ENCODE measurements at regions not wholly inside any gene's neighbourhood (a gene's known extent, or its start where the extent isn't known, plus 50 kb on each side); places are given as distances from the start of the nearest gene placed in this dataset.

DNA sequence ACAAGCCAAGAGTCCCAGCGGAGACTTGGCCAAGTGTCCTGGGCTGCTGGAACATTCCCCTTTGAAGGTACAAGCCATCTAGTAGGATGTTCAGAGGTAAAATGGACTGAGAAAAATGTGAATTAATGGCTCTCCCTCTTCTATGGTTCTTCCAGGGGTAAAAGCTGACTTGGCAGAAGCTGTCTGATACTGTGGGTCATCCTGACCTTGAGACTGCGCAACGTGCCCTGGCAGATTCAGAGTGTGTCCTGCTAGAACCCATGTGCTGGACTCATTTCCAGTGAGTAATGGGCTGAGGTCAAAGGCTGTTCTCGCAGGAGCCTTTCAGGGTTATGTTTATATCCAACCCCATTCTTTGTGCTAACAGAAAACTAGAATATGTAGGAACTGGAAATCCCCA, 423.0 kb upstream of the CD180 start:
- TF ChIP-seq, protein P1, sequence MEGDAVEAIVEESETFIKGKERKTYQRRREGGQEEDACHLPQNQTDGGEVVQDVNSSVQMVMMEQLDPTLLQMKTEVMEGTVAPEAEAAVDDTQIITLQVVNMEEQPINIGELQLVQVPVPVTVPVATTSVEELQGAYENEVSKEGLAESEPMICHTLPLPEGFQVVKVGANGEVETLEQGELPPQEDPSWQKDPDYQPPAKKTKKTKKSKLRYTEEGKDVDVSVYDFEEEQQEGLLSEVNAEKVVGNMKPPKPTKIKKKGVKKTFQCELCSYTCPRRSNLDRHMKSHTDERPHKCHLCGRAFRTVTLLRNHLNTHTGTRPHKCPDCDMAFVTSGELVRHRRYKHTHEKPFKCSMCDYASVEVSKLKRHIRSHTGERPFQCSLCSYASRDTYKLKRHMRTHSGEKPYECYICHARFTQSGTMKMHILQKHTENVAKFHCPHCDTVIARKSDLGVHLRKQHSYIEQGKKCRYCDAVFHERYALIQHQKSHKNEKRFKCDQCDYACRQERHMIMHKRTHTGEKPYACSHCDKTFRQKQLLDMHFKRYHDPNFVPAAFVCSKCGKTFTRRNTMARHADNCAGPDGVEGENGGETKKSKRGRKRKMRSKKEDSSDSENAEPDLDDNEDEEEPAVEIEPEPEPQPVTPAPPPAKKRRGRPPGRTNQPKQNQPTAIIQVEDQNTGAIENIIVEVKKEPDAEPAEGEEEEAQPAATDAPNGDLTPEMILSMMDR (IDR thresholded peaks at IDR 0.05), result no peak
- peaks cover 42% of the 10 kb centered on the region for H3K27me3 Mint-ChIP-seq (ENCODE audit: unreplicated experiment)
- no peaks in the 10 kb centered on the region for H3K36me3 Mint-ChIP-seq (ENCODE audit: unreplicated experiment)
- DNase-seq (ENCODE audit: extremely low spot score, unreplicated experiment), result no peak
- H3K27ac Mint-ChIP-seq (ENCODE audit: unreplicated experiment), result no peak overlapping the region
- no peaks in the 10 kb centered on the region for H3K9me3 Mint-ChIP-seq (ENCODE audit: unreplicated experiment)
- no peak overlapping the region for H3K4me3 Mint-ChIP-seq (ENCODE audit: unreplicated experiment)
- no peaks in the 10 kb centered on the region for H3K4me1 Mint-ChIP-seq (ENCODE audit: unreplicated experiment)

DNA sequence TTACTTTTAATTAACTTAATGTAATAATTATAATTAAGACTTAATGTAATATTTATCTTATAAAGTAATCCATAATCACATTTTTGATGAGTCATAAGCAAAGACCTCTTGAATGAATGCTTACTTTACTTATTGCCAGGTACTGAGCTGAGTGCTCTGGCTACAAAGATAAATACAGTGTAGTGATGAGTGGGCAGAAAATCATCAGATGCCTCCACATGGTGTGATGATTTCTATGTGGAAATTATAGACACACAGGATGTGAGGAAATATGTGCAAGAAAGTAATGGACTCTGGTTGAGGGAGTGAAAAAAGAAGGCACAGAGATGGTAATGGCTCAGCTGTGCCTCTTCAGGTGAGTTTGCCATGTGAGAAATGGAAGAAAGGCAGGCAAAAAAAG, 422.6 kb upstream of the CD180 start:
- Mint-ChIP-seq H3K27me3 (ENCODE audit: unreplicated experiment) (peaks cover 45% of the 10 kb centered on the region), H3K27ac (ENCODE audit: unreplicated experiment) (no peak overlapping the region), H3K9me3 (ENCODE audit: unreplicated experiment) (no peaks in the 10 kb centered on the region), H3K4me3 (ENCODE audit: unreplicated experiment) (no peak overlapping the region), H3K4me1 (ENCODE audit: unreplicated experiment) (no peaks in the 10 kb centered on the region), H3K36me3 (ENCODE audit: unreplicated experiment) (no peaks in the 10 kb centered on the region)
- TF ChIP-seq, protein P1 (IDR thresholded peaks at IDR 0.05), result no peak
- DNase-seq (ENCODE audit: extremely low spot score, unreplicated experiment), result no peak

DNA sequence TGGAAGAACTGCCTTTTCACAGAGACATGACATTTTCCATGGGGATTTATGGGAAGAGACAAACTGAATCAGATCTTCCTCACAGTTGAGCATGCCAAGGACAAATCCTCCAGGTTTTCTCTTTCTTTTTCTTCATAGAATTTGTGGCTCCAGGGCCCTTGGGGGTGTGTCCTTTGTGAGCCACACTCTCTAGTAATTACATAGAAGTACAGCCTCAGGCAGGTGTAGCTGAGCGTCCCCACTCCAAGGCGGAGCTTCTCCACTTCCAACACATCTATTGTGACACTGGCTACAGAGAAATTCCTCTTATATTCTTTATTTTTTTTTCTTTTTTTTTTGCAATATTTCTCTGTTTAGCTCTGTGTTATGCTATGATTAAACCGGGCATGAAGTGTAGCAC, 420.5 kb upstream of the CD180 start:
- no peak overlapping the region for H3K4me3 Mint-ChIP-seq (ENCODE audit: unreplicated experiment)
- no peak overlapping the region for H3K27ac Mint-ChIP-seq (ENCODE audit: unreplicated experiment)
- peaks cover 47% of the 10 kb centered on the region for H3K27me3 Mint-ChIP-seq (ENCODE audit: unreplicated experiment)
- TF ChIP-seq, protein P1 (IDR thresholded peaks at IDR 0.05), result no peak
- H3K36me3 Mint-ChIP-seq (ENCODE audit: unreplicated experiment), result no peaks in the 10 kb centered on the region
- no peaks in the 10 kb centered on the region for H3K4me1 Mint-ChIP-seq (ENCODE audit: unreplicated experiment)
- no peaks in the 10 kb centered on the region for H3K9me3 Mint-ChIP-seq (ENCODE audit: unreplicated experiment)
- no peak for DNase-seq (ENCODE audit: extremely low spot score, unreplicated experiment)

DNA sequence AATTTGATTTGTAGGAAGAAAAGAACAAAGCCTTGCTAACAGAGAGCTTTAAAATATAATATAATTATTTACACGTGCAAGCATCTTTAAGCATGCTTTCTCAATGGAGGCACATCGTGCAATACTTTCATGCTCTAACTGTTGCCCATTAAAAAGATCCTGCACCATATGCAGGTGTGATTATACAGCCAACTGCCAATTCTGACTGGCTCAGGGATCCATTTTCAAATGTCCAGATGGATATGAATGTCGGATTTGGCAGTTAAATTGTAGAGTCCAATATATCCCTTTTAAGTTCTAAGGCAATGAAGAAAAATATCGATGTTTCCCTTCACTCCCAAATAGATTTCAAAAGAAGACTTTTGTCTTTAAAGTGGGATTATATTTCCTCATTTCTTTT, 416.4 kb upstream of the CD180 start:
- Mint-ChIP-seq H3K4me1 (ENCODE audit: unreplicated experiment) (no peaks in the 10 kb centered on the region), H3K27ac (ENCODE audit: unreplicated experiment) (no peak overlapping the region), H3K27me3 (ENCODE audit: unreplicated experiment) (peaks cover 40% of the 10 kb centered on the region), H3K36me3 (ENCODE audit: unreplicated experiment) (no peaks in the 10 kb centered on the region), H3K4me3 (ENCODE audit: unreplicated experiment) (no peak overlapping the region), H3K9me3 (ENCODE audit: unreplicated experiment) (no peaks in the 10 kb centered on the region)
- TF ChIP-seq, protein P1 (IDR thresholded peaks at IDR 0.05), result no peak
- no peak for DNase-seq (ENCODE audit: extremely low spot score, unreplicated experiment)

DNA sequence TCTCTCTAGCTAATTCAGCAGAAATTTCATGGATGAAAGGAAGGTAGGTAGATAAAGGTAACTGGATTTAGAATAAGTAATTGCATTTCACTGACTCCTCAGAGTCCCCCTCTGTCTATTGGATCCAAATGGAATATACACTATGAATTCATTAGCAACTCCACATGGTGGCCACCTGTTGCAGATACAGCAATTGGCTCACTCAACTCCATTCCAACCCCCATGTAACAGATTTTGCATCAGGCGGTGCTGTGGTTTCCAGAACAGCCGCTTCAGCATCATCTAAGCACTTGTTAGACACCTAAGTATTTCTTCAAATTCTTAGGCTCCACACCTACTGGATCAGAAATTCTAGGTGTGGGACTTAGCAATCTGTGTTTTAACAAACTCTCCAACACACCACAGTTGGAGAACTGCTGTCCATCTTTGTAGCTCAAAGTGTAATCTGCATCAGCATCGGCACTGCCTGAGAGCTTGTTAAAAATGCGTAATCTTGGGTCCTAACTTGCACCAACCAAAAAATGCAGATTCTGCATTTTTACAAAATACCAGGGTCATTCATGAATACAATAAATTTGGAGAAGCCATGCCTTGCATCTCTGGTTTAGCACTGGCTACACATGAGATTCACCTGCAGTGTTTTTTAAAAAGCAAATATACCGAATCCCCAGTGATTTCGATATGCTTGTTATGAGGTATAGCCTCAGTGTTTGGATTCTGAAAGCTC, 413.8 kb upstream of the CD180 start:
- H3K9me3 Mint-ChIP-seq (ENCODE audit: unreplicated experiment), result no peaks in the 10 kb centered on the region
- H3K4me3 Mint-ChIP-seq (ENCODE audit: unreplicated experiment), result no peak overlapping the region
- DNase-seq (ENCODE audit: extremely low spot score, unreplicated experiment), result no peak
- no peaks in the 10 kb centered on the region for H3K36me3 Mint-ChIP-seq (ENCODE audit: unreplicated experiment)
- H3K27ac Mint-ChIP-seq (ENCODE audit: unreplicated experiment), result no peak overlapping the region
- TF ChIP-seq, protein P1 (IDR thresholded peaks at IDR 0.05), result no peak
- no peaks in the 10 kb centered on the region for H3K4me1 Mint-ChIP-seq (ENCODE audit: unreplicated experiment)
- H3K27me3 Mint-ChIP-seq (ENCODE audit: unreplicated experiment), result peaks cover 52% of the 10 kb centered on the region

Data from osteocyte (in vitro differentiated cells).